ENCODE measurements at regions not wholly inside any gene's neighbourhood (a gene's known extent, or its start where the extent isn't known, plus 50 kb on each side); places are given as distances from the start of the nearest gene placed in this dataset.

GRCh38 chr1:209250861-209251636 lies 332.5 kb upstream of the CAMK1G start:
- no peaks in the 10 kb centered on the region for H3K9me3 ChIP-seq (ENCODE audit: control insufficient read depth, insufficient read depth, low read length)

GRCh38 chr1:209256766-209257350 lies 326.7 kb upstream of the CAMK1G start:
- Histone ChIP-seq H3K36me3 (ENCODE audit: insufficient read depth, low read length) (no peaks in the 10 kb centered on the region), H3K9me3 (ENCODE audit: control insufficient read depth, insufficient read depth, low read length) (peaks cover 22% of the 10 kb centered on the region), H3K4me1 (ENCODE audit: insufficient read depth, low read length) (no peaks in the 10 kb centered on the region), H3K9ac (ENCODE audit: low read depth, low read length) (no peak overlapping the region)

More at GRCh38 chr1:209250861-209251636, 332.5 kb upstream of the CAMK1G start:
- Histone ChIP-seq H3K4me1 (ENCODE audit: insufficient read depth, low read length) (peaks cover 11% of the 10 kb centered on the region), H3K9ac (ENCODE audit: low read depth, low read length) (no peak overlapping the region), H3K36me3 (ENCODE audit: insufficient read depth, low read length) (no peaks in the 10 kb centered on the region)

- no peaks in the 10 kb centered on the region for H3K4me1 ChIP-seq (ENCODE audit: insufficient read depth, low read length)
- no peak overlapping the region for H3K9ac ChIP-seq (ENCODE audit: low read depth, low read length)
- no peaks in the 10 kb centered on the region for H3K36me3 ChIP-seq (ENCODE audit: insufficient read depth, low read length)
- peaks cover 22% of the 10 kb centered on the region for H3K9me3 ChIP-seq (ENCODE audit: control insufficient read depth, insufficient read depth, low read length)
Measured at GRCh38 chr1:209257454-209257853, 326.1 kb upstream of the CAMK1G start.

- no peak overlapping the region for H3K9ac ChIP-seq (ENCODE audit: low read depth, low read length)
- no peaks in the 10 kb centered on the region for H3K4me1 ChIP-seq (ENCODE audit: insufficient read depth, low read length)
- peaks cover 22% of the 10 kb centered on the region for H3K9me3 ChIP-seq (ENCODE audit: control insufficient read depth, insufficient read depth, low read length)
- no peaks in the 10 kb centered on the region for H3K36me3 ChIP-seq (ENCODE audit: insufficient read depth, low read length)
Measured at GRCh38 chr1:209260136-209260535, 323.4 kb upstream of the CAMK1G start.

- Histone ChIP-seq H3K36me3 (ENCODE audit: insufficient read depth, low read length) (no peaks in the 10 kb centered on the region), H3K9me3 (ENCODE audit: control insufficient read depth, insufficient read depth, low read length) (peaks cover 14% of the 10 kb centered on the region), H3K9ac (ENCODE audit: low read depth, low read length) (no peak overlapping the region), H3K4me1 (ENCODE audit: insufficient read depth, low read length) (no peaks in the 10 kb centered on the region)
Measured at GRCh38 chr1:209262631-209263030, 320.9 kb upstream of the CAMK1G start.

- Histone ChIP-seq H3K9me3 (ENCODE audit: control insufficient read depth, insufficient read depth, low read length) (no peaks in the 10 kb centered on the region), H3K36me3 (ENCODE audit: insufficient read depth, low read length) (no peaks in the 10 kb centered on the region), H3K4me1 (ENCODE audit: insufficient read depth, low read length) (no peaks in the 10 kb centered on the region), H3K9ac (ENCODE audit: low read depth, low read length) (no peak overlapping the region)
Measured at GRCh38 chr1:209265301-209265700, 318.2 kb upstream of the CAMK1G start.

- H3K9ac ChIP-seq (ENCODE audit: low read depth, low read length), result no peak overlapping the region
- no peaks in the 10 kb centered on the region for H3K4me1 ChIP-seq (ENCODE audit: insufficient read depth, low read length)
- no peaks in the 10 kb centered on the region for H3K36me3 ChIP-seq (ENCODE audit: insufficient read depth, low read length)
- no peaks in the 10 kb centered on the region for H3K9me3 ChIP-seq (ENCODE audit: control insufficient read depth, insufficient read depth, low read length)
Measured at GRCh38 chr1:209266590-209267205, 316.8 kb upstream of the CAMK1G start.

- Histone ChIP-seq H3K9ac (ENCODE audit: low read depth, low read length) (no peak overlapping the region), H3K36me3 (ENCODE audit: insufficient read depth, low read length) (no peaks in the 10 kb centered on the region), H3K9me3 (ENCODE audit: control insufficient read depth, insufficient read depth, low read length) (no peaks in the 10 kb centered on the region), H3K4me1 (ENCODE audit: insufficient read depth, low read length) (no peaks in the 10 kb centered on the region)
Measured at GRCh38 chr1:209267968-209268367, 315.5 kb upstream of the CAMK1G start.

GRCh38 chr1:209268479-209268878 lies 315.0 kb upstream of the CAMK1G start:
- H3K9me3 ChIP-seq (ENCODE audit: control insufficient read depth, insufficient read depth, low read length), result no peaks in the 10 kb centered on the region
- no peak overlapping the region for H3K9ac ChIP-seq (ENCODE audit: low read depth, low read length)
- H3K36me3 ChIP-seq (ENCODE audit: insufficient read depth, low read length), result no peaks in the 10 kb centered on the region
- H3K4me1 ChIP-seq (ENCODE audit: insufficient read depth, low read length), result no peaks in the 10 kb centered on the region

- Histone ChIP-seq H3K9me3 (ENCODE audit: control insufficient read depth, insufficient read depth, low read length) (peaks cover 3% of the 10 kb centered on the region), H3K9ac (ENCODE audit: low read depth, low read length) (no peak overlapping the region), H3K36me3 (ENCODE audit: insufficient read depth, low read length) (no peaks in the 10 kb centered on the region; the same call in 1 of the 2 replicates), H3K4me1 (ENCODE audit: insufficient read depth, low read length) (no peaks in the 10 kb centered on the region)
Measured at GRCh38 chr1:209276321-209276720, 307.2 kb upstream of the CAMK1G start.

GRCh38 chr1:209277662-209278061 lies 305.9 kb upstream of the CAMK1G start:
- H3K9me3 ChIP-seq (ENCODE audit: control insufficient read depth, insufficient read depth, low read length), result peaks cover 3% of the 10 kb centered on the region
- no peak overlapping the region for H3K9ac ChIP-seq (ENCODE audit: low read depth, low read length)
- no peaks in the 10 kb centered on the region; the same call in 1 of the 2 replicates for H3K36me3 ChIP-seq (ENCODE audit: insufficient read depth, low read length)
- no peaks in the 10 kb centered on the region for H3K4me1 ChIP-seq (ENCODE audit: insufficient read depth, low read length)

- H3K4me1 ChIP-seq (ENCODE audit: insufficient read depth, low read length), result peaks cover 7% of the 10 kb centered on the region; the same call in 1 of the 2 replicates
- H3K9ac ChIP-seq (ENCODE audit: low read depth, low read length), result no peak overlapping the region
- H3K9me3 ChIP-seq (ENCODE audit: control insufficient read depth, insufficient read depth, low read length), result no peaks in the 10 kb centered on the region
Measured at GRCh38 chr1:209291715-209292114, 291.8 kb upstream of the CAMK1G start.

GRCh38 chr1:209302779-209303568 lies 280.5 kb upstream of the CAMK1G start:
- Histone ChIP-seq H3K36me3 (ENCODE audit: insufficient read depth, low read length) (no peaks in the 10 kb centered on the region), H3K9me3 (ENCODE audit: control insufficient read depth, insufficient read depth, low read length) (no peaks in the 10 kb centered on the region), H3K4me1 (ENCODE audit: insufficient read depth, low read length) (no peaks in the 10 kb centered on the region; the same call in 1 of the 2 replicates), H3K9ac (ENCODE audit: low read depth, low read length) (no peak overlapping the region)

More at GRCh38 chr1:209291715-209292114, 291.8 kb upstream of the CAMK1G start:
- no peaks in the 10 kb centered on the region for H3K36me3 ChIP-seq (ENCODE audit: insufficient read depth, low read length)

- Histone ChIP-seq H3K36me3 (ENCODE audit: insufficient read depth, low read length) (no peaks in the 10 kb centered on the region), H3K9ac (ENCODE audit: low read depth, low read length) (no peak overlapping the region), H3K4me1 (ENCODE audit: insufficient read depth, low read length) (no peaks in the 10 kb centered on the region; the same call in 1 of the 2 replicates), H3K9me3 (ENCODE audit: control insufficient read depth, insufficient read depth, low read length) (no peaks in the 10 kb centered on the region)
Measured at GRCh38 chr1:209304166-209304565, 279.3 kb upstream of the CAMK1G start.

Data from ES-I3 (cell line).